ENCODE measurements at regions not wholly inside any gene's neighbourhood (a gene's known extent, or its start where the extent isn't known, plus 50 kb on each side); places are given as distances from the start of the nearest gene placed in this dataset.

GRCh38 chr1:47523835-47524215 lies 86.0 kb downstream of the FOXD2 start:
- TF ChIP-seq CTCF (optimal IDR thresholded peaks at IDR 0.05 in 1 of 3, IDR thresholded peaks at IDR 0.05 in 1 of 3, conservative IDR thresholded peaks at IDR 0.05 in 1 of 3; ENCODE audit: extremely low read depth in 1 of 3, insufficient read depth in 2 of 3, low read length in 3 of 3) (no peak), EZH2 (IDR thresholded peaks at IDR 0.05; ENCODE audit: low read length) (no peak)
